Transverse colon (tissue), 3 donors: ENCODE measurements at regions not wholly inside any gene's neighbourhood (a gene's known extent, or its start where the extent isn't known, plus 50 kb on each side); places are given as distances from the start of the nearest gene placed in this dataset.

ENCODE experiments used
- EP300 ChIP-seq: sonication (generic); formaldehyde crosslinking; IDR thresholded peaks from one replicate; pipeline ENCODE4 v1.6.1; 2017; ENCODE audit warnings: antibody characterized with exemption, low read depth
- POLR2A ChIP-seq: fragments of 450-650 bp; IDR thresholded peaks from one replicate; pipeline ENCODE4 v1.6.1; 2016; ENCODE audit warnings: antibody characterized with exemption, mild to moderate bottlenecking, moderate library complexity
- TF ChIP-seq, protein P1 (sequence below), 5 experiments: fragments of 200-600 bp in 3 of 5; fragments of 450-650 bp in 2 of 5; sonication (generic) in 3 of 5; IDR thresholded peaks; 1 replicate in 2 of 5; 2 replicates in 3 of 5; pipeline ENCODE4 v1.5.1; 2016 to 2017; ENCODE audit warnings: antibody characterized with exemption in 5 of 5, inconsistent platforms in 3 of 5, mild to moderate bottlenecking in 2 of 5, moderate library complexity in 1 of 5

DNA sequence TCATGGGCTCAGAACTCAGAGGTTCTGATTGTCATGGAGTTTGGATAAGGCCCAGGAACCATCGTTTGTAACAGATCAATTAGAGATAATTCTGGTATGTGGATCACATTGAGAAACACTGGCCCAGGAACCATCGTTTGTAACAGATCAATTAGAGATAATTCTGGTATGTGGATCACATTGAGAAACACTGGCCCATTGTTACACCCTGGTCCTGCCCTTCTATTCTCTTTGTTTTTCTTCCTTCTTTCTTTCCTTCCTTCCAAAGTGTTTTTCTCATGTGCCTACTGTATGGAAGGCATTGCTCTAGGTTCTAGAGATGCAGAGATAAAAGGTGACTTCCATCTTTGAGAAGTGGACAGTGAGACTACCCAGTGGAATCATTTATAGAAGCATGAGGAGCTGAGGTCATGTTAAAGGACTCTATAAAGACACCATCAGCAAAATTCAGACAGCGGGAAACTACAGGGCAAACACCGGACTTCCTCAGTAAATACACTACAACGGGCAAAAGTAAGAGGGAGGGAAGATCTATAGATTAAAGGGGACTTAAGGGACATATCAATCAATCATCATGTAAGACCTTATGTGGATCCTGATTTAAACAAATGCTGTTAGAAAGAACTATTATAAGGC, 153.8 kb downstream of the UNC5CL start:
- TF ChIP-seq, protein P1, sequence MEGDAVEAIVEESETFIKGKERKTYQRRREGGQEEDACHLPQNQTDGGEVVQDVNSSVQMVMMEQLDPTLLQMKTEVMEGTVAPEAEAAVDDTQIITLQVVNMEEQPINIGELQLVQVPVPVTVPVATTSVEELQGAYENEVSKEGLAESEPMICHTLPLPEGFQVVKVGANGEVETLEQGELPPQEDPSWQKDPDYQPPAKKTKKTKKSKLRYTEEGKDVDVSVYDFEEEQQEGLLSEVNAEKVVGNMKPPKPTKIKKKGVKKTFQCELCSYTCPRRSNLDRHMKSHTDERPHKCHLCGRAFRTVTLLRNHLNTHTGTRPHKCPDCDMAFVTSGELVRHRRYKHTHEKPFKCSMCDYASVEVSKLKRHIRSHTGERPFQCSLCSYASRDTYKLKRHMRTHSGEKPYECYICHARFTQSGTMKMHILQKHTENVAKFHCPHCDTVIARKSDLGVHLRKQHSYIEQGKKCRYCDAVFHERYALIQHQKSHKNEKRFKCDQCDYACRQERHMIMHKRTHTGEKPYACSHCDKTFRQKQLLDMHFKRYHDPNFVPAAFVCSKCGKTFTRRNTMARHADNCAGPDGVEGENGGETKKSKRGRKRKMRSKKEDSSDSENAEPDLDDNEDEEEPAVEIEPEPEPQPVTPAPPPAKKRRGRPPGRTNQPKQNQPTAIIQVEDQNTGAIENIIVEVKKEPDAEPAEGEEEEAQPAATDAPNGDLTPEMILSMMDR (IDR thresholded peaks at IDR 0.05), result no peak
- no peak for TF ChIP-seq POLR2A
- TF ChIP-seq EP300, result no peak
